Smooth muscle cell (in vitro differentiated cells): ENCODE measurements at regions not wholly inside any gene's neighbourhood (a gene's known extent, or its start where the extent isn't known, plus 50 kb on each side); places are given as distances from the start of the nearest gene placed in this dataset.

Experiments used
- DNase-seq: peaks from one replicate; lab custom pipeline; 2025; ENCODE audit not compliant: unreplicated experiment; lab: John Stamatoyannopoulos, UW
- H2AFZ ChIP-seq: fragments of 200-600 bp; sonication (generic); 2 replicates; pipeline ENCODE4 v1.6.0; 2016; ENCODE audit warnings: antibody characterized with exemption, low read depth, mild to moderate bottlenecking
- H3F3A ChIP-seq: fragments of 200-600 bp; sonication (generic); 2 replicates; pipeline ENCODE4 v1.6.0; 2017; ENCODE audit warnings: antibody characterized with exemption, low read depth
- H3K27ac ChIP-seq: fragments of 200-600 bp; sonication (generic); 2 replicates; pipeline ENCODE4 v1.5.1; 2016; ENCODE audit warnings: low read depth, mild to moderate bottlenecking
- H3K27me3 ChIP-seq: fragments of 200-600 bp; sonication (generic); 2 replicates; pipeline ENCODE4 v1.6.1; 2016; ENCODE audit warnings: low read depth, mild to moderate bottlenecking
- H3K36me3 ChIP-seq: fragments of 200-600 bp; sonication (generic); 2 replicates; pipeline ENCODE4 v1.5.1; 2016; ENCODE audit warnings: low read depth
- H3K4me1 ChIP-seq: fragments of 200-600 bp; sonication (generic); 2 replicates; pipeline ENCODE4 v1.5.1; 2016; ENCODE audit warnings: low read depth
- H3K4me2 ChIP-seq: fragments of 200-600 bp; sonication (generic); 2 replicates; pipeline ENCODE4 v1.6.0; 2016; ENCODE audit warnings: mild to moderate bottlenecking
- H3K4me3 ChIP-seq: fragments of 200-600 bp; sonication (generic); 2 replicates; pipeline ENCODE4 v1.5.1; 2016; ENCODE audit warnings: mild to moderate bottlenecking
- H3K79me2 ChIP-seq: fragments of 200-600 bp; sonication (generic); 2 replicates; pipeline ENCODE4 v1.6.0; 2016; ENCODE audit warnings: low read depth, mild to moderate bottlenecking
- H3K9ac ChIP-seq: fragments of 200-600 bp; sonication (generic); 2 replicates; pipeline ENCODE4 v1.6.0; 2016; ENCODE audit warnings: low read depth
- H3K9me3 ChIP-seq: fragments of 200-600 bp; sonication (generic); replicated peaks from 2 replicates; pipeline ENCODE4 v1.5.1; 2016; ENCODE audit warnings: low read depth
- H4K20me1 ChIP-seq: fragments of 200-600 bp; sonication (generic); 2 replicates; pipeline ENCODE4 v1.6.0; 2016; ENCODE audit warnings: low read depth
- CTCF ChIP-seq: fragments of 200-600 bp; sonication (generic); IDR thresholded peaks from 2 replicates; pipeline ENCODE4 v1.5.1; 2017; ENCODE audit warnings: borderline replicate concordance, mild to moderate bottlenecking, antibody characterized with exemption; ENCODE audit not compliant: insufficient read depth, poor library complexity, severe bottlenecking
- WGBS: methylation state at CpG from one replicate; pipeline ENCODE4 v1.1.7; 2016; ENCODE audit warnings: low lambda C conversion rate; 5-methylcytosine and 5-hydroxymethylcytosine counted together

DNA sequence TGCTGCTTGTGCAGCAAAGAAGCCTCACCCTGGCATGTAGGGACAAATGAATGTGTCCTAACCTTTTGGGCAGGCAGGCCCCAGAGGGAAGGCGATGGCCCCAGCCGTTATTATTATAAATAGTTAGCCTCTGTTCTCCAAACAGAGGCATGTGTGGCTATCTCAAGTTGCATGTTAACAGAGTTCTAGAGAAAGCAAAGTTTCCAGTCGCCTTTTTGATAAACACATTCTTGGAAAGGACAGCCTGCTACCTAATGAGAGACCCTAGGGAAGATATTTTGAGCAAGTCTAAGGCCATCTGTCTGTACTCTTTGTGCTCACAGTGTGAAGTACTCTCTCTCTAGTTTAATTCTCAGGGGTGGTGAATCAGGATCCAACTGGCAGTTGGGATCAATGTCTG, 97.4 kb upstream of the FHL2 start:
- Histone ChIP-seq H3K27me3 (no peaks in the 10 kb centered on the region), H4K20me1 (no peaks in the 10 kb centered on the region), H3K27ac (no peak overlapping the region), H3K4me3 (no peak overlapping the region), H3K79me2 (no peaks in the 10 kb centered on the region), H3F3A (no peaks in the 10 kb centered on the region), H3K36me3 (no peaks in the 10 kb centered on the region), H3K4me1 (no peaks in the 10 kb centered on the region), H3K9me3 (peaks cover 4% of the 10 kb centered on the region), H3K9ac (no peak overlapping the region), H2AFZ (no peak overlapping the region), H3K4me2 (no peak overlapping the region)
- no peak for TF ChIP-seq CTCF
- DNase-seq = no peak
- WGBS = 76% methylated on average over 3 of the region's 3 CpGs

- no peak overlapping the region for H3K9ac ChIP-seq
- H3K4me1 ChIP-seq = no peaks in the 10 kb centered on the region
- no peak overlapping the region for H3K4me3 ChIP-seq
- no peaks in the 10 kb centered on the region for H3F3A ChIP-seq
- H2AFZ ChIP-seq = no peak overlapping the region
- no peaks in the 10 kb centered on the region for H3K79me2 ChIP-seq
- H3K9me3 ChIP-seq = peaks cover 4% of the 10 kb centered on the region
- H4K20me1 ChIP-seq = no peaks in the 10 kb centered on the region
- TF ChIP-seq CTCF = no peak
- H3K4me2 ChIP-seq = no peak overlapping the region
- H3K27ac ChIP-seq = no peak overlapping the region
- H3K27me3 ChIP-seq = no peaks in the 10 kb centered on the region
- H3K36me3 ChIP-seq = no peaks in the 10 kb centered on the region
- DNase-seq = no peak
- 71% methylated on average over 13 of the region's 13 CpGs for WGBS
Measured at GRCh38 chr2:105494683-105495425, 96.0 kb upstream of the FHL2 start.

- H3K4me1 ChIP-seq = no peaks in the 10 kb centered on the region
- H3K9me3 ChIP-seq = peaks cover 4% of the 10 kb centered on the region
- DNase-seq = no peak
- no peaks in the 10 kb centered on the region for H3K79me2 ChIP-seq
- 93% methylated on average over 1 of the region's 1 CpG for WGBS
- H2AFZ ChIP-seq = no peak overlapping the region
- no peaks in the 10 kb centered on the region for H3K27me3 ChIP-seq
- no peak overlapping the region for H3K4me2 ChIP-seq
- H3K4me3 ChIP-seq = no peak overlapping the region
- H3K27ac ChIP-seq = no peak overlapping the region
- no peak for TF ChIP-seq CTCF
- no peaks in the 10 kb centered on the region for H3F3A ChIP-seq
- no peaks in the 10 kb centered on the region for H4K20me1 ChIP-seq
- H3K36me3 ChIP-seq = no peaks in the 10 kb centered on the region
- no peak overlapping the region for H3K9ac ChIP-seq
Measured at GRCh38 chr2:105490956-105491355, 92.1 kb upstream of the FHL2 start.

DNA sequence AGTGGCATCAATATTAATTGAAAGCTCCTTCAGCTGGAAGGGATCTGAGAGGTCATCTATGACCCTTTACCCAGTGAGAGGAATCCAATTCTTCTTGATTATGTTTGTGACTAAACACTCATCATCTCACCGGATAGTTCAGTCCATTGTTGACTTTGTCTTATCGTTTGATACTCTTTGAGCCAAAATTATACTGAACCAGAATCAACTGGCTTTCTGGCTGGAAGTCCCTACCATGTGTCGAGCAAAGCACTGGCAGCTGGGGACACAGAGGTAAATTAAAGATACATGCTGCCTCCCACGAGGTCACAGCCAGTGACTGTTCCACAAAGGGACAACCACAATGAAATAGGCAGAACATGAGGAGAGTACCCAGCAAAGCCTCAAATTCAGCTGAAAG, 91.4 kb upstream of the FHL2 start:
- Histone ChIP-seq H3K27ac (no peak overlapping the region), H3K4me2 (no peak overlapping the region), H3K4me3 (no peak overlapping the region), H3F3A (no peaks in the 10 kb centered on the region), H4K20me1 (no peaks in the 10 kb centered on the region), H3K36me3 (no peaks in the 10 kb centered on the region), H3K9ac (no peak overlapping the region), H3K4me1 (no peaks in the 10 kb centered on the region), H2AFZ (no peak overlapping the region), H3K27me3 (no peaks in the 10 kb centered on the region), H3K9me3 (peaks cover 4% of the 10 kb centered on the region), H3K79me2 (no peaks in the 10 kb centered on the region)
- no peak for TF ChIP-seq CTCF
- no peak for DNase-seq
- 91% methylated on average over 4 of the region's 4 CpGs for WGBS
